Stimulated activated CD8-positive, alpha-beta memory T cell treated with anti-CD3 and anti-CD28 coated beads, Interleukin-4, amount 100 ng/mL, for 24 hours (primary cell): ENCODE measurements at regions not wholly inside any gene's neighbourhood (a gene's known extent, or its start where the extent isn't known, plus 50 kb on each side); places are given as distances from the start of the nearest gene placed in this dataset.

Experiments used
- DNase-seq: peaks from one replicate; pipeline ENCODE4 v3.0.0-alpha.2; 2020; ENCODE audit warnings: low read depth

DNA sequence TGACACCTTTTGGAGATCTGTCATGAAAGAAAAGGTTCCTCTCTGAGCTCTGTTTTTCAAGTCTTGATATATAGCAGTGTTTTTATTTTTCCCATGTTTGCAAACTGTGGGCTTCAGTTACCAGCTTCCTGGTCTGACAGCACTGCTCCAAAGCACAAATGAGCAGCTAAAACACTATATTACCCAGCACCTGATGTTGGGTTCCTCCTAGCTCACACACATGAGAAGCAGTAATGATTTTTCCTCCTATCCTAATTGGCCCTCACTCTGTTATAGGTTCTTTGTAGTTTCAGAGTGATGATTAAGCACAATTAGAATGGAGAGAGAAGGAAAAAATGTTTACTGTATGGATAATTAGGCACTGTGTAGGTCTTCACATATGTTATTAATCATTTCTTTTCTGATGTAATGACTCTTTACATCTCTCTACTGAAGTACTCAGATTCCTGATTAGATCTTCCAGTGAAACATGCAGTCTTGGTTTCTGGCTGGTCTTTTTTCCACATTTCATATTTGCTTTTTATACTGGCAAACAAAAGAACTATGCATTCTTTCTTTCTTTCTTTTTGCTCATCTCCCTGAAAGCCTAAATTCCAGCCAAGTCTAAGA lies 939.7 kb downstream of the NSUN3 start:
- no peak for DNase-seq

- DNase-seq: no peak
Observed at GRCh38 chr3:95028688-95029087, 965.8 kb downstream of the NSUN3 start.

DNA sequence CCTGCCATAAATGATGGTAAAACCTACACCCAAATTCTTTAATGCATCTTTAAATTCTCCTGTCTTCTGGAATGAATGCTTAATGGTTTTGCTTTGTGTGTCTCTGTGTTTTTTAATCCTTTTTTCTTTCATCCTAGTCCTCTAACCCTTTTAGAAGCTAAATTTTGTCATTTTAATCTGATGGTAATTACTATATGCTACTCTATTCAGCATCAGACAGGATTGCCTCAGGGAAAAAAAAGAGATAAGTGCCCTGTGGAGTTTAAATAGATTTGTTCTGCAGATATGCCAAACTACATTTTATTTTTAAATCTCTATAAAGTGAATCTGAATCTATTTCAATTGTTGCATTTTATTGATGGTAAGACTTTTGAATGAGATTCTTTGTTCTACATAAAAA lies 966.8 kb downstream of the NSUN3 start:
- DNase-seq: no peak

GRCh38 chr3:95036526-95037021 lies 973.7 kb downstream of the NSUN3 start:
- DNase-seq: no peak

DNA sequence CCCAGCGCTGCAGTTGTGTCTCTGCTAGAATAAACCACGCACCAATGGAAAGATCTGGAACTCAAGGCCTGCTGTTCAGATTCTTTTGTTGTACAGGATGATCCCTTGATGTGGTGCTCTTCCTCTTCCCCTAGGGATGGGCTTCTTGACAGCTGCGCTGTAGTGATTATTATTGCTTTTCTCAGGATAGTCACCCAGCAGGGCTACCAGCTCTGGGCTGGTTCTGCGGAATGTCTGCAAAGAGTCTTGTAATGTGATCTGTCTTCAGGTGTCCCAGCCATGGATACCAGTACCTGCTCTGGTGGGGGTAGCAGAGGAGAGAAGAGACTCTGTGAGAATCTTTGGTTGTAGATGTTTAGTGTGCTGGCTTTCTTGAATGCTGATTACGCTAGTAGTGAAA lies 974.2 kb downstream of the NSUN3 start:
- DNase-seq: no peak

DNA sequence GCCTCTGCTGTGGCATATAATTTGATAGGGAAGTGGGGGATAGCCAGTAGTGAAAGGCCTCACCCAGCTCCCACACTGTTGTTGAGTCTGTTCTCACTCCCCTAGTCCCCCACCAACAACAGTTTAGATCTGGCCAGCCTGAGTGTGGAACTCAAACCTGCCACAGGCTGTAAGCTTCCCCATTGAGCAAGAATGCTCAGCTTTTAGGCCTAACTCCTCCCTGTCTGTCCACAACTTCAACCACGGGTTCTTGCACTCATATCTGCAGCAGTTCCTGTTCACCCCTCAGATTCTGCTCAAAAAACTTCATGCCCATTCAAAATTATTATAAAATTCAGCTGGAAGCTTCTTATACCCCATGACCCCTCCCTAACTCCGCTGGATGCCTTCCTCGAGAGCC lies 975.1 kb downstream of the NSUN3 start:
- no peak for DNase-seq

- DNase-seq: no peak
Observed at GRCh38 chr3:95044101-95044500, 981.2 kb downstream of the NSUN3 start.

- no peak for DNase-seq
Observed at GRCh38 chr3:95048564-95048963, 985.7 kb downstream of the NSUN3 start.

- DNase-seq: no peak
Observed at GRCh38 chr3:95049841-95050240, 987.0 kb downstream of the NSUN3 start.

GRCh38 chr3:95055288-95055687 lies 992.4 kb downstream of the NSUN3 start:
- no peak for DNase-seq

GRCh38 chr3:95082191-95082590 lies 1019.3 kb downstream of the NSUN3 start:
- DNase-seq: no peak

DNA sequence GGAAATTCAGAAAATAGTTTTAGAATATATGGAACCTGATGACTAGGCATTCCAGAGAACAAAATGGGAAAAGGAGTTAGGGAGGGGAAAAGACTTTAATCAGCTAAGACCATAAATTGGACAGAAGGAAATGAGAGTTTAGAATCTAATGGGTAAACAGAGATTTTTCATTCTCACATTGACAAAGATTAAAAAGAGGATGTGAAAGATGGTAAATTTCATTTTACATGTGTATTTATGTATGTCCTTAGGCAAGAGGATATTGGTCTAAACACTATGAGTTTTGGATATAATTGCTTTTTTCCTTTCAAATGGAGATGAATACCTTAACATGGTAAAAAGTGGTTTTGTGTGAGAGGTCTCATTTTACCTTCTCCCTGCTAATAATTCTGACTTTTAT lies 1021.9 kb downstream of the NSUN3 start:
- no peak for DNase-seq

GRCh38 chr3:95088464-95088863 lies 1025.6 kb downstream of the NSUN3 start:
- DNase-seq: no peak

- DNase-seq: no peak
Observed at GRCh38 chr3:95097493-95097892, 1034.6 kb downstream of the NSUN3 start.

DNA sequence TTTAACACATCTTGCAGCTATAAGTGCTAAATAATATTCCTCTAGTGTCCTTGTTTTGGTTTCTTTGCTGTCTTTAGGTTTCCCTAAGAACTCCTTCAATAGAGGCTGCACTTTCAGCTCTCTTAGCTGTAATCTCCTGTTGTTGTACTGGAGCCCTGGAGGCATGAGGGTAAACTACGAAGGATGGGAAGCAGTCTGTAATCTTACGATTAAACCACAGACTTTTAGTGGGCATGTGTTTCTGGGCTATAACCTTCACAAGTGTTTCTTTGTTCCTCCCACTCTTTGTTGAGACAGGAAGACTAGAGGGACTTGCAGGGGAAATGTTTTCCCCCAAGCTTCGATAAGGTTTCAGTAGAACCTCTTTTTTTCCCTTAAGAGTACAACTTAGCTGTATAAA lies 1058.1 kb downstream of the NSUN3 start:
- no peak for DNase-seq

DNA sequence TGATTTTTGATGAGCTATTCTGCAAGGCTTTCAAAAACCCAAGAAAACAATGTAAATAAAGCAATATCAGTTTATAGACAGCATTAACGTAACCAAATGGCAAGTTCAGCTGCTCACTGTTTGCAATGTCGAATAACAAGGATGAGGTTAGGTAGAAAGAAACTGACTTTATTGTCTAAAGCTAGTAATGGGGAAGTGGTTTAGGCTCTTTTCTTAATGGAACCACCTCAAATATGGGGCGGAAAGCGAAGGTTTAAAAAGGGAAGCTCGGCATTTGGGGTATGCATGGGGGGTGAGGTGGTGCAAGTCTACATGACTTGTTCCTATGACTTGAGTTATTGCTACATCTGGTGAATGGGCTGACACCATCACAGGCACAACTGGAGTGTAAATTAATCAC lies 1060.2 kb downstream of the NSUN3 start:
- DNase-seq: no peak

GRCh38 chr3:95134693-95135413 lies 1072.0 kb downstream of the NSUN3 start:
- no peak for DNase-seq

GRCh38 chr3:95148107-95148506 lies 1085.2 kb downstream of the NSUN3 start:
- DNase-seq: no peak

DNA sequence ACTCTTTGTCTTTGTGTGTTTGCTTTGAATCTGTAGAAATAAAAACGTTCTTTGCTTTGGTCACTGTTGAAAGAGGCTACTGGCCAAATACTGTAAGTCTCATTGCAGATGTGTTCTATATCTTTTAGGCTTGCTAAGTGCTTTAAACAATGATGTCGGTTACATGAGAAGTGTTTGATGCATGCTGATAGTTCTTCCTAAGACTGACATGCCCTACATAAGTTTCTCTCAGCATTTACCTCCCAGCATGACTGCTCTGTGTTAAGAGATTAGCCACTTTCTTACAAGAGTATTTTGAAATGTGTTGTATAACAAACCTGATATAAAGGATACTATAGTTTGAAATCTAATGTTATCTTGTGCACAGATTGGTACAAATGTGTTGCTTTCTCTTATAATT lies 1088.7 kb downstream of the NSUN3 start:
- no peak for DNase-seq

DNA sequence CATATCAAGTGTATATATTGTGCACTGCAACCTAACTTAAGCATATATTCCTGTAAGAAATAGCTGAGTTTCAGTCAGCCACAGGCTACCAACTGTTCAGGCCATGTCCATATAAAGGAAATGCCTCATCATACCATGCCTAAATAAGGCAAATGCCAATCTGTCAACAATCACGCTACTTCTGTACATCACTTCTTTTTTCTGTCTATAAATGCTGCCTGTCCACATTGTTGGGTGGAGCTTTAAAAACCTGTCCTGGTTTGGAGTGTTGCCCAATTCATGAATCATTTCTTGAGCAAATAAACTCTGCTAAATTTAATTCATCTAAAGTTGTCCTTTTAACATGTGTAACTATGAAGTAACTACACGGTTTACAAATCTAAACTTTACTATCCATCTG lies 1091.9 kb downstream of the NSUN3 start:
- DNase-seq: no peak

DNA sequence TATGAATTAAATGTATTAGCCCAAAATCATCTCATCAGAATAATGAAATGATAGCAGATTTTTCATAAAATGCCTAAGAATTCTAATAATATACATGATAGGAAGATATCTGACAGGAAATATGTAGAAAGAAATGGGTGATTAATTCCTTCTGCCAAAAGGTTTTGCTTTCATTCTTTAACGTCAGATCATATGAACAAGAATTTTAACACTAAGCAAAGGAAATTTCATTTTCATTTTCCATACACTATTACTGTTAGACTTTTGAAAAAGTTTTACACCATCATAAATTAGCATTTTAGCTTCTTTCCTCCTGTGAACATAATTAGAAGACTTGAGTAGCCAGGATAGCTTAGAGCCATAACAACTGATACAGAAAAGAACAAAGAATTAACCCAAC lies 1099.9 kb downstream of the NSUN3 start:
- DNase-seq: no peak

DNA sequence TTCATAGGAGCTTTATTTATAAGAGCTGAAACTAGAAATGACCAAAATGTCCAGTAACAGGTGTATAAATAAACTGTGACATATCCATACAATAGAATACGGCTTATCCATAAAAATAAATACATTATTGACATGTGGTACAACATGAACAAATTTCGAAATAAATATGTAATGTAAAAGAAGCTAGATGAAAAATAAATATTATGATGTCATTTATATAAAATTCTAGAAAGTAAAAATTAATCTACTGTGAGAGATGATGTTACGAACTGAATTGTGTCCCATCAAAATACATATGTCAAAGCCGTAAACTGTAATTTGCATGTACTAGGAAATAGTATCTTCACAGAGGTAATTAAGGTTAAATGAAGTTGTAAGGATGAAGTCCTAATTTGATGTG lies 1104.9 kb downstream of the NSUN3 start:
- DNase-seq: no peak

- no peak for DNase-seq
Observed at GRCh38 chr3:95168526-95168925, 1105.7 kb downstream of the NSUN3 start.
